WI38 (cell line): ENCODE measurements at regions not wholly inside any gene's neighbourhood (a gene's known extent, or its start where the extent isn't known, plus 50 kb on each side); places are given as distances from the start of the nearest gene placed in this dataset.

Experiments used
- H3K4me3 ChIP-seq: 2 replicates; pipeline ENCODE4 v1.5.1; 2011; ENCODE audit warnings: low read depth, mild to moderate bottlenecking, control low read depth, low read length
- CTCF ChIP-seq: IDR thresholded peaks from 2 replicates; pipeline ENCODE4 v1.5.1; 2012; ENCODE audit warnings: low read depth, mild to moderate bottlenecking, control low read depth, low read length

DNA sequence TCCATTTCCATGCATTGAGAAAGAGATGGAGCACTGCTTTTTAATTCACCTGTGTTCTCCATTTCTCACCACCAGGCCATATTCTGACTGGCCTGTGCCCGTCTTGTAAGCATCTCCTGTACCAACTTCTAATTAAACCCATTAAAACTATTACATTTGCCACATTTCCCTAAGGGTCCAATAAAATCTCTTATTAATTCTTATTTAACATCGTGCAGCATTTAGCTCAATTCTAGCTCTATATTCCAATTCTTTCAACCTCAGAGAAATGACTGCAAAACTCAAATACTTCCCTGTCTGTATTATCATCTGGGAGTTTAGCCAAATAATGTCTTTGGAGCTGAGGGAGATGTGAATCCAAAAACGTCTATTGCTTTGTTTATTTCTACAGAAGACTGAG lies 495.4 kb upstream of the TMEM132C start:
- TF ChIP-seq CTCF = no peak
- no peak overlapping the region for H3K4me3 ChIP-seq

GRCh38 chr12:127773520-127773919 lies 493.4 kb upstream of the TMEM132C start:
- TF ChIP-seq CTCF = no peak
- no peak overlapping the region for H3K4me3 ChIP-seq

DNA sequence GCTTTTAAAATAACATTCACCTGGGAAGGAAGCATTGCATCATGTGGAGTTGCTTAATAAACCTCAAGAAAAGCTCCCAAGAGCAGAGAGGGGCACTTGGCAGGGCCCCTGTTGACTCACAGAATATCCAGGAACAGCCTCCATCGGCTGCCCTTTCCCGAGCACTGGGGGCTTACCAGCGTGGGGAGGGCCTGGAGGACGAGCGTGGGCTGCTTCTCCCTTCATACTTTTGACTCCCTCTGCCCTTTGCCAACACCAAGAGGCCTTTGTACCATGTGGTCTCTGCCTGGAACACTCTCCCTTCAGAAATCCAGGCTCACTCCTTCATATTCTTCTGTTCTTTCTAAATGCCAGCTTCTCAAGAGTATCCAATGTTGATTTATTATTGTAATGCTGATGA lies 492.1 kb upstream of the TMEM132C start:
- no peak for TF ChIP-seq CTCF
- H3K4me3 ChIP-seq = no peak overlapping the region

DNA sequence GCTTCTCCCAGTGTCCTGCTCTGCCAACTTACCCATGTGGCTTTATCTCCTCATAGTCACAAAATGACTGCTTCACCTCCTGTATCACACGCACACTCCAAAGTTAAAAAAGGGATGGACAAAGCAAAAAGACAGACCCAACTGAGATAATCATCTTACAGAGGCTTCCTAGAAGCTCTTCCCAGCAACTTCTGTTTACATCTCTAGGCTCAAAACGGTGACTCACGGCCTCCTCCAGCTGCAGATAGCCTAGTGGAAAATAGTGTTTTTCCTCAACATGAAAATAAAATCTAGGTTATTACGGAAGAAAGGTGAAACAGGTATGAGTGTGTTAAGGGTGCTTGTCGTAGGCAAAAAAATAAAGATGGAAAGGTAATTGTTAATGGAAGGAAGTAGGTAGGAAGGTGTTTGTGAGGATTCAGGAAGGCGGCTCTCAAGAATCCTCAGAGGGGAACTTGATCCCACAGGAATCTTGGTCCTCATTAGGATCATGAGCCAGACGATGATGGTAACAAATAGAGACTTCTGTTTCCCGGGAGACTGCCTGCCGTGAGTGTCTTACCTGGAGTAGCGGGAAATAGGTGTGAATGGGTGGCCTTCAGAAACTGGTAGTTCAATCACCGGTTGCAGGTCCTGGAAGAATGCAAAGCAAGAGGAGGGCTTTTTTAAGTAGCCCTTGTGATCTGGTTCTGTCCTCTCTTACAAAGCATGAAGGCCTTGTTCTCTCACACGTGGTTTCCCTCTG lies 487.5 kb upstream of the TMEM132C start:
- no peak overlapping the region for H3K4me3 ChIP-seq
- no peak for TF ChIP-seq CTCF

GRCh38 chr12:127780881-127781280 lies 486.1 kb upstream of the TMEM132C start:
- no peak for TF ChIP-seq CTCF
- H3K4me3 ChIP-seq = no peak overlapping the region

DNA sequence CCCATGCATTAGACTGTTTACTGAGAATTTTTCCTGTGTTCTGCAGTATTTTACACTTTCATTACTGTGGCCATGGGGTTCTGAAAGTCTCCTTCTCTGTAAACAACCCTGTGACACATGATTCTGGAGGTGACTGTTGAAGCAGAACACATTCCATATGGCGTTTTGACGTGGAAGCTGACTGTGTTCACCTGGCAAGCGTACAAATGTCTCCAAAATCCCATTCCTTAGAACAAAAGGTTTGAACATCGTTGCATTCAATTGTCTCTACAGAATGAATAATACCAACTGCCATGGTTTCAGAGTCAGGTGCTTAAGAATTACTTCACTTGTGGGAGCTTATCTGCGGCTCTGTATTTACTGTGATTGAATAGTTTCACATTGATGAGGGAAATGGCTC lies 485.6 kb upstream of the TMEM132C start:
- no peak for TF ChIP-seq CTCF

GRCh38 chr12:127785540-127785939 lies 481.4 kb upstream of the TMEM132C start:
- TF ChIP-seq CTCF = no peak
- H3K4me3 ChIP-seq = no peak overlapping the region

More for the DNA sequence above, 485.6 kb upstream of the TMEM132C start:
- no peak overlapping the region for H3K4me3 ChIP-seq
